ENCODE measurements at regions not wholly inside any gene's neighbourhood (a gene's known extent, or its start where the extent isn't known, plus 50 kb on each side); places are given as distances from the start of the nearest gene placed in this dataset.

- DNase-seq: no peak
These were observed 247.9 kb upstream of the RTL1 start for GRCh38 chr14:101151226-101151926.

- no peak for DNase-seq
These were observed 248.4 kb upstream of the RTL1 start for GRCh38 chr14:101151927-101152305.

GRCh38 chr14:101152855-101153254 lies 249.3 kb upstream of the RTL1 start:
- DNase-seq: no peak

- no peak for DNase-seq
These were observed 250.2 kb upstream of the RTL1 start for GRCh38 chr14:101153691-101154090.

GRCh38 chr14:101155575-101155974 lies 252.1 kb upstream of the RTL1 start:
- DNase-seq: no peak

- no peak for DNase-seq
These were observed 263.9 kb upstream of the RTL1 start for GRCh38 chr14:101167428-101167827.

- DNase-seq: no peak
These were observed 265.7 kb upstream of the RTL1 start for GRCh38 chr14:101169267-101169666.

GRCh38 chr14:101171650-101172049 lies 268.1 kb upstream of the RTL1 start:
- DNase-seq: no peak

- no peak for DNase-seq
These were observed 270.4 kb upstream of the RTL1 start for GRCh38 chr14:101173698-101174521.

- no peak for DNase-seq
These were observed 271.0 kb upstream of the RTL1 start for GRCh38 chr14:101174522-101174838.

GRCh38 chr14:101174980-101175606 lies 271.6 kb upstream of the RTL1 start:
- no peak for DNase-seq

- DNase-seq: no peak
These were observed 272.4 kb upstream of the RTL1 start for GRCh38 chr14:101175731-101176534.

GRCh38 chr14:101176535-101177205 lies 273.1 kb upstream of the RTL1 start:
- no peak for DNase-seq

GRCh38 chr14:101177301-101177971 lies 273.9 kb upstream of the RTL1 start:
- DNase-seq: no peak

- no peak for DNase-seq
These were observed 274.9 kb upstream of the RTL1 start for GRCh38 chr14:101178184-101179072.

- DNase-seq: no peak
These were observed 276.2 kb upstream of the RTL1 start for GRCh38 chr14:101179691-101180211.

GRCh38 chr14:101181446-101182313 lies 278.2 kb upstream of the RTL1 start:
- no peak for DNase-seq

GRCh38 chr14:101182476-101182875 lies 279.0 kb upstream of the RTL1 start:
- DNase-seq: no peak

GRCh38 chr14:101183376-101184103 lies 280.0 kb upstream of the RTL1 start:
- DNase-seq: no peak

Data from activated CD4-positive, alpha-beta T cell treated with anti-CD3 and anti-CD28 coated beads, Interleukin-2, amount 50 U/mL, for 48 hours (primary cell).